Choroid plexus epithelial cell (primary cell): ENCODE measurements at regions not wholly inside any gene's neighbourhood (a gene's known extent, or its start where the extent isn't known, plus 50 kb on each side); places are given as distances from the start of the nearest gene placed in this dataset.

Source experiments
- DNase-seq: peaks from one replicate; pipeline ENCODE4 v3.0.0-alpha.2; 2010; ENCODE audit warnings: low read depth
- H3K4me3 ChIP-seq: 2 replicates; pipeline ENCODE4 v1.5.1; 2011; ENCODE audit warnings: low read depth, mild to moderate bottlenecking, control low read depth, low read length, moderate library complexity
- TF ChIP-seq, protein P1 (sequence below): conservative IDR thresholded peaks from 2 replicates; pipeline ENCODE4 v1.5.1; 2011; ENCODE audit warnings: low read depth, mild to moderate bottlenecking, control low read depth, inconsistent platforms, low read length, moderate library complexity

DNA sequence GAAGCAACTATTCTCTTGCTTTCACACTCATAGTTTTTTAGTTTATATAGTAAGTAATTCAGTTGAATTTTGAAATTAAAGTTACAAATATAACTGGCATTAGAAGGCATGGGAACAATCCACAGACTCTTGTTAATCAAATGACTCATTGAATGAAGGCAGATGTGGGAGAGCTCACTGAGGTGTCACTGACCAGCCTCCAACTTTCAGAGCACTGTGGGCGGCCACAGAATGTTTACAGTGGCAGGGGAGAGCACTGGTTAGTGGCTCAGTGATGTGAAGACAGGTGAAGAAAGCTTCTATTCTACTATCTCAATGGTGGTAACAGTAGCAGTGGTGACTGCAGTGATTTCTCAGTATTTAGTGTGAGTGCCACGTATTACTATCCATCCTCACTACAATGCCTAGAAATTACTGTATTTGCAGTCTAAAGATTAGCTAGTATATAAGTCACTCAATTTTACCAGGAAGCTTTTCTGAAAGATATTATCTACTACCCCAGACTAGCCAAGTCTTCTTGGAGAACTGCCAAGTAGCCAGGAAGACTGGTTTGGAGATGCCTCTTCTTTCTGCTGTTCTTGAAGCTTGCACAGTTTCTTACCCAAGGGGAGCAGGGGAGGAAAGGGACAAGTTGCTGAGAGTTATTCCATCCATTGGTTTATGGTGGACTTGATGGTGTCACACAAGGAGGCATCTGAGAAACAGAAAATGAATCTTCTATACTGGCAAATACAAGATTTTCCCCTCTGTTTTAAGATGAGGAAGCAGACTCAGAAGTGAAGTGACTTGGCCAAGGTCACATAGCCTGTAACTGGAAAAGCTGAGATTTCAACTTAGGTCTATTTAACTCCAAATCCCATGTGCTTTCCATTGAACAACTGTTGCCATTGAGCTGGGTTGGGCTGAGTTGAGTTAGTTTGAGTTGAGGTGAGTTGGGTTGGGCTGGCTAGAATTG is 231.2 kb downstream of the ANKRD60 start:
- peak; percentile 40 for DNase-seq
- TF ChIP-seq, protein P1, sequence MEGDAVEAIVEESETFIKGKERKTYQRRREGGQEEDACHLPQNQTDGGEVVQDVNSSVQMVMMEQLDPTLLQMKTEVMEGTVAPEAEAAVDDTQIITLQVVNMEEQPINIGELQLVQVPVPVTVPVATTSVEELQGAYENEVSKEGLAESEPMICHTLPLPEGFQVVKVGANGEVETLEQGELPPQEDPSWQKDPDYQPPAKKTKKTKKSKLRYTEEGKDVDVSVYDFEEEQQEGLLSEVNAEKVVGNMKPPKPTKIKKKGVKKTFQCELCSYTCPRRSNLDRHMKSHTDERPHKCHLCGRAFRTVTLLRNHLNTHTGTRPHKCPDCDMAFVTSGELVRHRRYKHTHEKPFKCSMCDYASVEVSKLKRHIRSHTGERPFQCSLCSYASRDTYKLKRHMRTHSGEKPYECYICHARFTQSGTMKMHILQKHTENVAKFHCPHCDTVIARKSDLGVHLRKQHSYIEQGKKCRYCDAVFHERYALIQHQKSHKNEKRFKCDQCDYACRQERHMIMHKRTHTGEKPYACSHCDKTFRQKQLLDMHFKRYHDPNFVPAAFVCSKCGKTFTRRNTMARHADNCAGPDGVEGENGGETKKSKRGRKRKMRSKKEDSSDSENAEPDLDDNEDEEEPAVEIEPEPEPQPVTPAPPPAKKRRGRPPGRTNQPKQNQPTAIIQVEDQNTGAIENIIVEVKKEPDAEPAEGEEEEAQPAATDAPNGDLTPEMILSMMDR, result no peak
- H3K4me3 ChIP-seq, result no peak overlapping the region

DNA sequence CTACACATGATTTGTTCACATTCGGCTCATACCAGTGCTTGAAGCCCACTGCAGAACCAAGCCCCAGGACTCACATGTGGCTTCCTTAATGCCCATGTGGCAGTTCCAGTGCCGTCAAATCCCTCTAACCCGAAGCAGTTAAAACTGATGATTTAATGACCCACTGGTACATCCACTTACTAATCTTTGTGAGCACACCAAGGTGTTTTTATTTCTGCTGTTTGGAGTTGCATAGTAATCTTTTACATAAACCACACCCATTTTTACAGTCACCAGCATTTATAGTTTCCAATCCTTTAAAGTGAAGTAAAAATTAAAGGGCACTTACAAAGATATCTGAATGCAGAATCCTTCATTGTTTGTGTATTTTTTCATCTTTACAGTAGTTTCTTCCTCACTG is 232.0 kb downstream of the ANKRD60 start:
- no peak for DNase-seq
- no peak overlapping the region for H3K4me3 ChIP-seq
- TF ChIP-seq, protein P1, result no peak

DNA sequence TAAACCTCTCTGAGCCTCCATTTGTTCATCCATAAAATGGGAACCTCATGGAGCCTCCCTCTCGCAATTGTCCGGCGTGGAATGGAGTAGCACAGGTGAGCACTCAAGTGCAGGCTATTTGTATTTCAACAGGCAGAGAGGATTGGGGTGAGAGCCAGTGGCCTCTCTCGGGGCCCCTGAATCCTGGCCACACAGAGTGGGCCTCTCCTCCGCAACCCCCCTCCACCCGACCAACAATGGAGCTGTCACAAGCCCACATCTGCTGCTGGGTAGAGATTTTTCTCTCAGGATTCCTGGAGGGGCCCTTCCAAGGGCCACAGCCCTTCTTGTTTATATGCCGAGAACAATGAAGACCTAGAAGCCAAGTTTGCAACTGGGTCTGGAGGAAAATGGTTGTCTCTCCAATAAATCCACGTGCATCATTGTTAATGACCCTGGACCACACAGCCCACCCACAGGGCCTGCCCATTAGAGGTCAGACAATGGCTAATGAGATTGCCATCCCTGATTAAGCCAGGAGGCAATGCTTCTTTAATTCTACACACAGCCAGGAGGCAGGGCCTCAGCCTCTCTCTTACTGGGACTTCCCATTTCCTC is 233.0 kb downstream of the ANKRD60 start:
- DNase-seq, result no peak
- TF ChIP-seq, protein P1, result no peak
- H3K4me3 ChIP-seq, result no peak overlapping the region

DNA sequence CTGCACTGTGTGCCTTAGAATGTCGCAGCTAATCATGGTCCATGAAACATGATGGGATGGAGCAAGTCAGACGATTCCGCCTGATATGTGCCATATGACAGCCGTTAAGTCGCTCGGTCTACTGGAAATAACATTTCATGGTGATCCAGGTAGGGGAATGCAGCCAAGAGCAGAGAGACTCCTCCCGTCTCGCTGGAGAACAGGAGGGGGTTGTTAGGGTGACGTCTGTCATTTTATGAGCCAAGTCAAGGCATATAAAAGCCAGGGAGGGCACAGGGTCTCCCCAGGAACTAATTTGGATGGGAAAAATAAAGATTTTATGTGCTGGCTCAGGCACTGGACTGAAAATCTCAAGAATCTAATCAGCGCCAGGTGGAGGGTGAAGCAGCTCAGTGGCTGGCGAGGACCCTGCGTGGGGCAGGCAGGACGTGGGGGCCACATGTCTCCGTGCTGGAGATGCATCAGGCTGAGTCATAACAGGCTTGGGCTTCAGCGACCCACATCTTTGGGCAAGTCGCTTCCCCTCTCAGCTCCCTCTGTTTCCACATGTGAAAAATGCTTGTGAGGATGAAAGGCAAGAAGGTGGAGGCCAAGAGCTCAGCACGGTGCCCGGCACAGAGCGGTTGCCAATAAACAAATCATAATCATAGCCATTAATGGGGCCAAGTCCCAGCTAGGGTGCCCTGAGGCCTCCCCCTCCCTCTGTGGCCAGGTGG is 234.6 kb downstream of the ANKRD60 start:
- no peak overlapping the region for H3K4me3 ChIP-seq
- TF ChIP-seq, protein P1, result no peak
- DNase-seq, result no peak

DNA sequence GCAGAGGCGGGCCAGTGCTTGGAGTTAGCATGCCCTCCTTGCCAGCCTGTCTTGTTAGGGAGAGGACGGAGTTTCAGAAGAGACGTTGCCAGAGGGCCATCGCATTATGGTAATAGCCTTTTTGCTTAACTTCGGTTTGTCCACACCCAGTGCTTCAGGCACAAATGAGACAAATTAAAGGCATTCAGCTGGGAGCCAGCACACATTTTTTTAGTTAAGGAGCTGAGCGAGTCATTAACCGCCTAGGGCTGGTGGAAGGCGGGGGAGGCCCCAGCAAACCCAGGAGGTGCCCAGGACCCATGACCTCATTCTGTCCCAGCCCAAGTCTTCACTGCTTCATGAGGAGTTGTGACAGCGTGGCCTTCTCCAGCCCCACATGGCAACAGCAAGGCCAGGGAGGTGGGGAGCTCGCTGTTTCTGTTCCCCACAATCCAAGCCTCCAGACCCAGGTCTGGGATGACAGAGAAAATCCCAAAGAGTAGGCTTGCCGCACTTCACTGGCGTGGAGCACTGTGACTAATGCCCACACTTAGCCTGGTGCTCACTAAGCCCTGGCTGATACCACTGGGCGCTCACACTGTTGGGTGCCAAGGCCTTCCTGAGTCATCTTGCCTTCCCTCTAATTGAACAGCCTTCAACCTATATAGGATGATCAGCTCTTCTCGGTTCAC is 237.1 kb downstream of the ANKRD60 start:
- no peak overlapping the region for H3K4me3 ChIP-seq
- no peak for DNase-seq
- TF ChIP-seq, protein P1, result no peak

DNA sequence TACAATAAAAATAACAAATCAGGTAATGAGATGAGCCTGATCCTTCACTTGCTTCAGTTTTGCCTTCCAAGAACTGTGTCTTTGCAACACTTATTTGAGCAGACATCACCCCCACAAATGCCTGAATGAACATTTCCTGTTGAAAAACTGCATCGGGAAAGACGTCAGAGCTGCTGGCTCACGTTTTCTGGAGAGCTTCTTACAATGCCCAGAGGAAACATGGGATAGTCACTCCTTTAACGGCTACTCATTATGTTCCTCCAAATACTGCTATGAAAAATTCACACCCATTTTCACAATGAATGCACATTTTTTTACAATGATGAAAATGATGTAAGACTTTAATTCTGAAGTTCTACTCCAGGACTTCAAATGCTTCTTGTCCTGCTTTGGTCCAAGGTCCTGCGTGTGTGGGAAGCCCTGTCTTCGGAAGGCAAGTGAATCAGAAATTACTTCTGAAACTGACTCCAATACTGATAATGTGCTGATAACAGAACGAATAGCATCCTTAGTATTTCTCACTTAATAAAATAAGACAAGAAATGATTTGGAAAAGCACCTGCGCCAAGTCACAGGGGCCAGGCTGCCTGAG is 238.0 kb downstream of the ANKRD60 start:
- DNase-seq, result peak; percentile 21
- TF ChIP-seq, protein P1, result no peak
- H3K4me3 ChIP-seq, result no peak overlapping the region
